Hepatocyte (in vitro differentiated cells): ENCODE measurements at regions not wholly inside any gene's neighbourhood (a gene's known extent, or its start where the extent isn't known, plus 50 kb on each side); places are given as distances from the start of the nearest gene placed in this dataset.
A peak's percentile ranks its signal among the peaks of the same experiment; 100 is the strongest.
"Not testable (repeated sequence)": the region's sequence is repeated elsewhere in the genome, so short reads cannot be mapped to it uniquely, and the experiment has no call there.

Experiments used
- DNase-seq: peaks from one replicate; pipeline ENCODE4 v3.0.0-alpha.2; 2016; ENCODE audit warnings: low spot score
- H2AFZ ChIP-seq: fragments of 200-600 bp; sonication (generic); 2 replicates; pipeline ENCODE4 v1.6.0; 2016; ENCODE audit warnings: antibody characterized with exemption, mild to moderate bottlenecking
- H3K27ac ChIP-seq: fragments of 200-600 bp; sonication (generic); 2 replicates; pipeline ENCODE4 v1.5.1; 2016; ENCODE audit warnings: mild to moderate bottlenecking
- H3K27me3 ChIP-seq: fragments of 200-600 bp; sonication (generic); 2 replicates; pipeline ENCODE4 v1.6.1; 2016
- H3K36me3 ChIP-seq: fragments of 200-600 bp; sonication (generic); replicated peaks from 2 replicates; pipeline ENCODE4 v1.5.1; 2016; ENCODE audit warnings: low read depth; ENCODE audit not compliant: insufficient read depth
- H3K4me1 ChIP-seq: fragments of 200-600 bp; sonication (generic); 2 replicates; pipeline ENCODE4 v1.5.1; 2016; ENCODE audit warnings: mild to moderate bottlenecking, moderate library complexity; ENCODE audit not compliant: insufficient read depth
- H3K4me2 ChIP-seq: fragments of 200-600 bp; sonication (generic); 2 replicates; pipeline ENCODE4 v1.6.0; 2016
- H3K4me3 ChIP-seq: fragments of 200-600 bp; sonication (generic); 2 replicates; pipeline ENCODE4 v1.5.1; 2016; ENCODE audit warnings: mild to moderate bottlenecking
- H3K79me2 ChIP-seq: fragments of 200-600 bp; sonication (generic); 2 replicates; pipeline ENCODE4 v1.6.0; 2017; ENCODE audit warnings: mild to moderate bottlenecking
- H3K9me2 ChIP-seq: fragments of 200-600 bp; sonication (generic); replicated peaks from 2 replicates; pipeline ENCODE4 v1.6.0; 2017; ENCODE audit warnings: mild to moderate bottlenecking; ENCODE audit not compliant: insufficient read depth
- H3K9me3 ChIP-seq: fragments of 200-600 bp; sonication (generic); 2 replicates; pipeline ENCODE4 v1.5.1; 2016; ENCODE audit warnings: low read depth, mild to moderate bottlenecking
- H4K20me1 ChIP-seq: fragments of 200-600 bp; sonication (generic); 2 replicates; pipeline ENCODE4 v1.6.0; 2016; ENCODE audit warnings: mild to moderate bottlenecking; ENCODE audit not compliant: insufficient read depth, poor library complexity, severe bottlenecking
- EZH2 ChIP-seq: fragments of 200-600 bp; sonication (generic); IDR thresholded peaks from 2 replicates; pipeline ENCODE4 v1.6.1; 2016; ENCODE audit warnings: antibody characterized with exemption, mild to moderate bottlenecking, borderline replicate concordance
- EZH2phosphoT487 ChIP-seq: fragments of 200-600 bp; sonication (generic); IDR thresholded peaks from one replicate; pipeline ENCODE4 v1.6.1; 2018; ENCODE audit warnings: antibody characterized with exemption, mild to moderate bottlenecking, low read depth, moderate library complexity; ENCODE audit not compliant: unreplicated experiment, severe bottlenecking
- WGBS: methylation state at CpG from one replicate; pipeline ENCODE4 v1.1.6; 2016; ENCODE audit warnings: low lambda C conversion rate; ENCODE audit errors: missing lambda C conversion rate; 5-methylcytosine and 5-hydroxymethylcytosine counted together
- TF ChIP-seq, protein P1 (sequence below): fragments of 200-600 bp; sonication (generic); IDR thresholded peaks from 2 replicates; pipeline ENCODE4 v1.5.1; 2016; ENCODE audit warnings: antibody characterized with exemption, mild to moderate bottlenecking; ENCODE audit not compliant: poor library complexity

DNA sequence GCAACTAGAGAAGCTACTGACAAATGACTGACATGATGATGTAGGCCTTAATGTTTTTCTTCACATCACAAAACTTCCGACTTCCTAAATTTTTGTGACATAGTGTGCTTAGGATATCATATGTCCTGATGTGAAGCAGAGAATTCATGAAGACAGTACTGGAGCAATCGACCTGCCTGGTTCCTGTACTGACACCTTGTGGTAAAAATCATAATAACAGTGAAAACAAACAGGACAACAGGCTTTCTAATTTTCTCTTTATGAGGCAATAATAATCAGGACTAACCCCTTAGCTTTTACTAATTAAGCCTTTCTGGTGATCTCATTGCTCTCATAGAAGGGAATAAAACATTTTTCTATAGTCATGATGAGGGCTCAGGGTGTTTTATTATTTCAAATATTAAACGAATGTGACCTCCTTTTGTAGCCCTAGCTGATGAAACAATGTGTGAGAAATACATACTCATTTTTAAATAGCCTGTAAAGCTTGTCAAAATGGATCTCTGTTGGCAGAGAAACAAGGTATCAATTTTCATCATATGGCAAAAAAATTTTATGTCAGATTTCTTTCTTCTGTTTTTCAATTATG, 158.4 kb downstream of the TENT5D start:
- Histone ChIP-seq H3K9me2 (no peaks in the 10 kb centered on the region), H3K4me1 (no peaks in the 10 kb centered on the region), H3K9me3 (no peaks in the 10 kb centered on the region), H3K79me2 (no peaks in the 10 kb centered on the region), H3K36me3 (no peaks in the 10 kb centered on the region), H4K20me1 (no peaks in the 10 kb centered on the region), H3K4me2 (no peak overlapping the region), H3K27ac (no peak overlapping the region), H2AFZ (no peak overlapping the region), H3K27me3 (no peaks in the 10 kb centered on the region), H3K4me3 (no peak overlapping the region)
- WGBS, result 31% methylated on average over 3 of the region's 3 CpGs
- peak; percentile 31 for DNase-seq
- TF ChIP-seq EZH2phosphoT487, result no peak
- TF ChIP-seq, protein P1, sequence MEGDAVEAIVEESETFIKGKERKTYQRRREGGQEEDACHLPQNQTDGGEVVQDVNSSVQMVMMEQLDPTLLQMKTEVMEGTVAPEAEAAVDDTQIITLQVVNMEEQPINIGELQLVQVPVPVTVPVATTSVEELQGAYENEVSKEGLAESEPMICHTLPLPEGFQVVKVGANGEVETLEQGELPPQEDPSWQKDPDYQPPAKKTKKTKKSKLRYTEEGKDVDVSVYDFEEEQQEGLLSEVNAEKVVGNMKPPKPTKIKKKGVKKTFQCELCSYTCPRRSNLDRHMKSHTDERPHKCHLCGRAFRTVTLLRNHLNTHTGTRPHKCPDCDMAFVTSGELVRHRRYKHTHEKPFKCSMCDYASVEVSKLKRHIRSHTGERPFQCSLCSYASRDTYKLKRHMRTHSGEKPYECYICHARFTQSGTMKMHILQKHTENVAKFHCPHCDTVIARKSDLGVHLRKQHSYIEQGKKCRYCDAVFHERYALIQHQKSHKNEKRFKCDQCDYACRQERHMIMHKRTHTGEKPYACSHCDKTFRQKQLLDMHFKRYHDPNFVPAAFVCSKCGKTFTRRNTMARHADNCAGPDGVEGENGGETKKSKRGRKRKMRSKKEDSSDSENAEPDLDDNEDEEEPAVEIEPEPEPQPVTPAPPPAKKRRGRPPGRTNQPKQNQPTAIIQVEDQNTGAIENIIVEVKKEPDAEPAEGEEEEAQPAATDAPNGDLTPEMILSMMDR, result peak; percentile 61

DNA sequence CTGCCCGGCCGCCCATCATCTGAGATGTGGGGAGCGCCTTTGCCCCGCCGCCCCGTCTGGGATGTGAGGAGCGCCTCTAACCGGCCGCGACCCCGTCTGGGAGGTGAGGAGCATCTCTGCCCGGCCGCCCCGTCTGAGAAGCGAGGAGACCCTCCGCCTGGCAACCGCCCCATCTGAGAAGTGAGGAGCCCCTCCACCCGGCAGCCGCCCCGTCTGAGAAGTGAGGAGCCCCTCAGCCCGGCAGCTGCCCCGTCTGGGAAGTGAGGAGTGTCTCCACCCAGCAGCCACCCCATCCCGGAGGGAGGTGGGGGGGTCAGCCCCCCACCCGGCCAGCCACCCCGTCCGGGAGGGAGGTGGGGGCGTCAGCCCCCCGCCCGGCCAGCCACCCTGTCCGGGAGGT, 170.7 kb downstream of the TENT5D start:
- not testable (repeated sequence) for H3K9me2 ChIP-seq, H3K9me3 ChIP-seq, H3K27ac ChIP-seq, H3K4me2 ChIP-seq, H3K27me3 ChIP-seq, H3K36me3 ChIP-seq, H2AFZ ChIP-seq, H3K79me2 ChIP-seq, H3K4me1 ChIP-seq, H4K20me1 ChIP-seq, DNase-seq, H3K4me3 ChIP-seq
- WGBS, result 93% methylated on average over 15 of the region's 30 CpGs

DNA sequence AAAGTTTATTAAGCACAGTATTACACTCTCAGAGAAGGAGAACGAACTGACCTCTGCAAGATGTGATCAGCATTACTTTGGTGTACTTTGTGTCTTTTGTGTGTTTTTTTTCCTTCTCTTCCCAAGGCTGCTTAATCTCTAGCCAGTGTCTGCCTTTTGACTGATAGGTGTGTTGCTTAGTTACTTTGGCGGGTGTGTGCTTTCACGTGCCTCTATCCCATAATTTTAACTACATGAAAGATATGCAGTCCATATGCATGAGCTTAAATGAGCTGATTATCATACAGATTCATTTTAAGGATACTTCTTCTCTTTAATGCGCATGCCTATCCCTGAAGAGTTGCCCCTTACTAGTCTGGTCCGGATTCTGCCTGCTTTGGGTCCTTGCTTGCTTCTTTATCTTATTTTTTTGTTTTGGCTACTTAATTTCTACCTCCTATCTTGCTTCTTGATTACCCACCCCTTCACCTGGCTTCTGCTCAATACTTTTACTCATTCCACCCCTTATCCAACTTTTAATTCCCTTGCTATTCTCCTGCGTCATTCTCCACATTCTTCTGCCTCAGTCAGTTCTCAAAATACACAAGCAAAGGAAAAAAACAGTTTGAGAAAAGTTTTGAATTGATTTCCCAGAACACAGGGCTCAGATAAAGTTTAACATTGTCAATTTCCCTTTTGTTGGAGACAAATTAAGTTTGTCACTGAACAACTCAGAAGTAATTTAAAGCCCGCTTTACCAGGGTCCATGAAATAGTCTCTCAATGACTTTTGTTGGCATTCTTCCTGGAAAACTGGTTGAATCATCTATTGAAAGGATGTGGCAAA, 182.0 kb downstream of the TENT5D start:
- Histone ChIP-seq H3K27me3 (no peaks in the 10 kb centered on the region), H3K4me3 (no peak overlapping the region), H3K36me3 (no peaks in the 10 kb centered on the region), H3K9me3 (no peaks in the 10 kb centered on the region), H3K4me1 (no peaks in the 10 kb centered on the region), H3K27ac (no peak overlapping the region), H3K79me2 (no peaks in the 10 kb centered on the region), H3K9me2 (no peaks in the 10 kb centered on the region), H2AFZ (no peak overlapping the region), H4K20me1 (no peaks in the 10 kb centered on the region), H3K4me2 (no peak overlapping the region)
- 49% methylated on average over 7 of the region's 7 CpGs for WGBS
- TF ChIP-seq, protein P1, result no peak
- no peak for TF ChIP-seq EZH2phosphoT487
- TF ChIP-seq EZH2, result no peak
- no peak for DNase-seq
